HFF-Myc (cell line): ENCODE measurements at regions not wholly inside any gene's neighbourhood (a gene's known extent, or its start where the extent isn't known, plus 50 kb on each side); places are given as distances from the start of the nearest gene placed in this dataset.

ENCODE experiments used
- DNase-seq: peaks from one replicate; pipeline ENCODE4 v3.0.0-alpha.2; 2011; ENCODE audit warnings: low read depth; ENCODE audit errors: extremely low read depth
- H3K4me3 ChIP-seq: replicated peaks from 2 replicates; pipeline ENCODE4 v1.5.1; 2011; ENCODE audit warnings: low read depth, mild to moderate bottlenecking, control low read depth, low read length
- CTCF ChIP-seq: IDR thresholded peaks from 2 replicates; pipeline ENCODE4 v1.5.1; 2012; ENCODE audit warnings: mild to moderate bottlenecking, low read depth, low read length, control low read depth; ENCODE audit errors: missing control alignments

- DNase-seq: no peak
- TF ChIP-seq CTCF: no peak
- no peak overlapping the region for H3K4me3 ChIP-seq
Measured at GRCh38 chr1:87898431-87898830, 569.8 kb downstream of the LMO4 start.

- DNase-seq: no peak
- no peak for TF ChIP-seq CTCF
Measured at GRCh38 chr1:87899017-87899416, 570.3 kb downstream of the LMO4 start.

GRCh38 chr1:87899746-87900145, 571.1 kb downstream of the LMO4 start:
- no peak for TF ChIP-seq CTCF
- no peak for DNase-seq
- no peak overlapping the region for H3K4me3 ChIP-seq

More at GRCh38 chr1:87899017-87899416, 570.3 kb downstream of the LMO4 start:
- no peak overlapping the region for H3K4me3 ChIP-seq

- H3K4me3 ChIP-seq: no peak overlapping the region
- no peak for TF ChIP-seq CTCF
- DNase-seq: no peak
Measured at GRCh38 chr1:87902830-87903229, 574.1 kb downstream of the LMO4 start.

GRCh38 chr1:87903242-87903641, 574.6 kb downstream of the LMO4 start:
- no peak overlapping the region for H3K4me3 ChIP-seq
- DNase-seq: no peak
- no peak for TF ChIP-seq CTCF

GRCh38 chr1:87904651-87905050, 576.0 kb downstream of the LMO4 start:
- TF ChIP-seq CTCF: no peak
- H3K4me3 ChIP-seq: no peak overlapping the region
- DNase-seq: no peak

DNA sequence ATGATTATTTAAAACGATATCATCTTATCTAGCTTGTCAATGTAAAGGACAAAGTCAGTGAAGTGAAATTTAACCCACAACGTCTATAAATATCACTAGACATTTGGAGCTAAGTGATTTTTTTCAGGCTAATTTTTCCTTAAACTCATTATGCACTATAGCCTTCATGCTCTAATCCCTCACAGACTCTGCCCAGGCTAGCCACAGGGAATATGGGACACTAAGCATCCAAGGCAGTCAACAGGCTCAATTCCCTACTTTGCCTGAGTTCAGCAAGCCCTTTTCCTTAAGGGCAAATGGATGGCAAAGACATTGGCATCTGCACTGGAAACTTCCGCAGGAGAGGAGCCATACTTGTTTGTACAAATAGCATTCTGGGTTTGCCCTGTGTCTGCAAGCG, 577.0 kb downstream of the LMO4 start:
- DNase-seq: no peak
- H3K4me3 ChIP-seq: no peak overlapping the region
- no peak for TF ChIP-seq CTCF
